ENCODE measurements at regions not wholly inside any gene's neighbourhood (a gene's known extent, or its start where the extent isn't known, plus 50 kb on each side); places are given as distances from the start of the nearest gene placed in this dataset.

DNA sequence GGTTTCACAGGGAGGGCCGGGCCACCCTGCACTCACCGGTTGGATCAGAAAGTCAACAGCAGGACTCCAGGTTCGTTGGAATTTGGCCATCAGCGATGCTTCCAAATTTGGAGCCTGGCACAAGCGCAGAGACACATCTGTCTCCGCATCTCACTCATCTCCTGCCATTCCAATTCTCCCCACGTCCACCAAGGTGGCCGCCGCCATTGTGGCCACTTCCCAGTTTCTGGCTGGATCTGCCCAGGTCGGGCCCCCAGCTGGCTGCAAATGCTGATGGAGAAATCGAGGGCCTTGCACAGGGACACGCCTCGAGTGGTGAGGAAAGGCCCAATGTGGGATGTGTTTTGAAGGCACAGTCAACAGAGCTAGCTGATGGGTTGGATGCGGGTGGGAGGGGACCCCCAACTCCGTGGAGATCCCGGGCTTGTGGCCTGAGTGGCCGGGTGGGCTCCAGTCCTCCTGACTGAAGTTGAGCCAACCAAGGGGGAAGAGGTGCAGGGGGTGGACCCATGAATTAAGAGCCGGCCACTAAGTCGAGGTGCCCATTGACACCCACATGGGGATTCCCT lies 102.7 kb downstream of the CRYAA start:
- DNase-seq = no peak

DNA sequence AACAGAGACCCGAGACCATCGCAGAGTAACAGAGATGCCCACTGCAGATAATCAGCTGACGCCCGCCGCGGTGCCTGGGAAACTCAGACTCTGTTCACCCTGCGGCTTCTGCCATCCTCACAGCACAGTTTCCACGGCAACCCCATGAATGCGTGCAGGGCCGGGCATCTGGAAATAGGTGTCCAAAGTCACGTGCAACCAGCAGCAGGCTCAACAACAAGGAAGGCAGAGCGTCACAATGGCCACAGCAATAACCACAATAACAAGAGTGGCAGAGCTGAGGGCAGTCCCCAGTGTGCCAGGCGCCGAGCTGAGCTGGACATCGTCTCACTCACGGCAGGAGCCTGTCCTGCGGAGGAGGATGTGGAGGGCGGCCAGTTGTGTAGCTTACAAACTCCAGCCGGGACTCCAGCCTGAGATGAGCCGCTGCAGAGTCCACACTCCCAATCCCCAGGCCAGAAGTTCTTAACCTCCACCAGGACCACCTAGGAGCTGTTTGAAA lies 102.0 kb downstream of the CRYAA start:
- DNase-seq = no peak

DNA sequence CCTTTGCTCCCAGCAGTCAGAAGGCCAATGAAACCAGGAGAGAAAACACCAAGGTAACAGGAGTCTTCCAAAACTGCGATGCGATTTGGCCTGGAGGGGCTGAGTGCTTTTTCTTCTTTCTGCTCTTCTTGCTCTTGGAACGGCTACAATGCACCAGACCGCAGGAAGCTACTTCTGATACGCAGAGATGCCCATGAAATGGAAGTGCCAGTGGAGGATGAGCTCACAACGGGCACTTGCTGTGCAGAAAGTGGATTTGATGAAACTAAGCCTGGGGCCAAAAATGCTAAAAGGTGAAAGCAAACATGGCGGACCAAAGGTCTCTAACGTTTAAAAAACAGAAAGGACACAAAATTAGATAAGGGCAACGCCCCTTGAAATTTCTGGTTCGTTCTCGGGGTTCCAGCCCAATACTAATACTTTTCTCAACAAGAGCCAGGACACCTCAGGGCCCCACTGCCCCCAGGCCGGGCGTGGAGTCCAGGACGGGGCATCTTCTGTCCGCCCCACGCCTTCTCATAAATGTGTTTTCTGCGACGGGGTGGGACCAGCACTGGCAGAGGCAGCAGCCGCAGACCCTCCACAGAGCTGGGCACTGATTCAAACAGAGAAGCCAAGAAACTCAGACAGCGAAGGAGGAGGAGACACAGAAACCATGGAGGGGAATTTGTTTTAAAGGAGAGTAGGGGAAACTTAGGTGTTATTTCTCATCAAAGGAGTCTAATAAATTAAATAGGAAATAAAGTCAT lies 101.3 kb downstream of the CRYAA start:
- DNase-seq = no peak

DNA sequence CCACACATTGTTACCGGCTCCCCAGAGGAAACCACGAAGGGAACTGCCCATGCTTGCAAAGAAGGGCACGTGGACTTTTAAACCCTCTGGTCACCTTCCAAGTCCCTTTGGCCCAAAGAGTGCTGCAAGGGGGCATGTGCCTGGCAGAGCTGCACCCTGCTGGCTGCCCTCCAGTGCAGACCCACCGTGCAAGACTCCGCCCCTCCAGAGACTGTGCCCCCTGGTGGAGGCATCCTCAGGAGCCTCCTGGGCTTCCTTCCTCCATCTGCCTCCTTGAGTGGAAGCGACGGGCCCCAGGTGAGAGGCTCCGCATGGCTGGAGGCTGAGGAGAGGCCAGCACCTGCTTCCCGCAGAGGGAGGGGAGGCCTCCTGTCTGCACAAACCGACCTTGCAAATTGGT lies 100.6 kb downstream of the CRYAA start:
- DNase-seq = no peak

DNA sequence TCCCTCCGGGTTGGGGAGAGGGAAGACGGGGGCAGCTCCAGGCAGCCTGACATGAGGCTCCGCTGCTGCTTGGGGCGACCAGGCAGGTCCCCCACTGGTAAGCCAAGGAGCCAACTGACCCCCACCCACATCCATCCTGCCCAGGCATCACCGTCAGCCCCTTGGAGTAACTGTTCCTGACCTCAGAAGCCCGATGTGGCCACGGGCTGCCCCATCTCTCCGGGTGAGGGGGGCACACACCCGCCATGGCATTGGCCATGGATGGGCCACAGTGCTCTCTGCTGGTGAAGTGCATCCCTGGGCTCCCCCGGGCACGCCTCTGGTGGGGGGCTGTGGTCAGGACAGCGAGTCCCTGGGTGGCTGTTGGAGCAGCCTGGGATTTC lies 100.0 kb downstream of the CRYAA start:
- DNase-seq = no peak

DNA sequence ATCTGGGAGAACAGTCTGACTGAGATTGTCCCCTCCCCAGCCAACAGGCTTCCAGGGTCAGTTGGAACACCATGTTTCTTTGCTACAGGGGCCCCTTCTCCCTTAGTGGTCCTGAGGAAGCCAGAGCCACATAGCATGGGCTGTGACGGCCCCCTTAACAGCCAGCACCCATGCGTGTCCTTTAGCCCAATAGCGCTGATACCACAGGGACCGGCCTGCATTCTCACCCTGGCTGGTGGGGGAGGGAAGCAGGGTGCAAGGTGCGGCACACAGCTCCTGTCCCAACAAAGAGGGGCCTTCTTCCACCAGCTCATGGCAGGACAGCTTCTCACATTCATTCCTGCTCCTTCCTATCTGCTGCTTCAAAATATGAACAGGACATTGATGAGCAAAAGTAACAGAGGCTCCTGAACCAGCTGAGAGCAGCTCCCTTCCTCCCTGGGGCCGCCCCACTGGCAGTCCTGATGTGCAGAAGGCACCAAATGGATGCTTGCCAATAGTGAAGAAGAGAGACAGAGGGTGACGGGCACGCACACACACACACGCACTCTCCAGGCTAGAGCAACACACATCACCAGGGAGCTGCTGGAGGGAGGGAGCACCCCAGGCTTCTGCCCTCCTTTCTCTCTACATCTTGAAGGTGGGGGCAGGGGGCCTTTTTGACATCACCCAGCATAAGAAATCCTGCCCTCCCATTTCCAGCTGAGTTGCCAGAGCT lies 99.4 kb downstream of the CRYAA start:
- no peak for DNase-seq

DNA sequence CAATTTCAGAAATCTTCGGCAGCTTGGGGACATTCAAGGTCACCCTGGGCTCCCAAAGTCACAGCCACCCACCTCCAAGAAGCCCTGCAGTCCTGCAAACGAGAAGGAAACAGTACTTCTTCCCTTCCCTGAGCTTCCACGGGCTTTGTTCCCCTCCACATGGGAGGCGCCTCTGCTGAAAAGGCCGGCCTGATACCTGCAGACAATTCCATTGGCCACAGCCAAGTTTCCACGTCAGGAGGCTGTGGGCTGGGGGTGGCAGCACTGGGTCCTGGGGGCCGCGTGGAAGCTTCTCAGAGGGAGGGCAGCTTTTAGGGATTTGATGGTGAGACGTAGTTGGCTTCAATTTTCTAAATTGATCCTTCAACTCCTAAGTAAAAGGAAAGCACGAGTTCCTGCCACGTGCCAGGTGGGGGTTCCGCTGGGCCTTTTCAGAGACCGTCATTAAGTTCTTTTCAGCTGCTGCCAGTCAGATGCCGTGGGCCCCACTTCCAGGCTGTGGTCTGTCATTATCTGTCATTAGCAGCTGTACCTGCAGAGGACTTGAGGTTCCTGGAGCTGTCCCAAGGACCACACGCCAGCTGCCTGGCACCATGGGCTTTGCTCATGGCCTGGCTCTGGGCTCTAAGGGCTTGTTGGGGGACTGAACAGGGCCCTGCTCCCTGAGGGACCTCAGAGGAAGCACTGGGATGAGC lies 98.7 kb downstream of the CRYAA start:
- no peak for DNase-seq

DNA sequence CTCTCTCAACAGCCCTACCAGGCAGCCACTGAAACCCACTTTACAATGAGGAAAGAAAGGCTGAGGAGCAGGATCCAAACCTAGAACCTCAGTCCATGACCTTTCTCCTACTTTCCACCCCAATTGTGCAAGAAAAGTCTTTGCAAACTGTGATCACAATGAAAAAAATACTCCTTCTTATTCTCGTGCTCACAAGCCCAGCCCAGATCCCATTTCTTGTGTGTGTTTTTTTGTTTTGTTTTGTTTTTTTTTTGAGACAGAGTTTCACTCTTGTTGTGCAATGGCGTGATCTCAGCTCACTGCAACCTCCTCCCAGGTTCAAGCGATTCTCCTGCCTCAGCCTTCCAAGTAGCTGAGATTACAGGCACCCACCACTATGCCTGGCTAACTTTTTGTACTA lies 97.7 kb downstream of the CRYAA start:
- DNase-seq = no peak

DNA sequence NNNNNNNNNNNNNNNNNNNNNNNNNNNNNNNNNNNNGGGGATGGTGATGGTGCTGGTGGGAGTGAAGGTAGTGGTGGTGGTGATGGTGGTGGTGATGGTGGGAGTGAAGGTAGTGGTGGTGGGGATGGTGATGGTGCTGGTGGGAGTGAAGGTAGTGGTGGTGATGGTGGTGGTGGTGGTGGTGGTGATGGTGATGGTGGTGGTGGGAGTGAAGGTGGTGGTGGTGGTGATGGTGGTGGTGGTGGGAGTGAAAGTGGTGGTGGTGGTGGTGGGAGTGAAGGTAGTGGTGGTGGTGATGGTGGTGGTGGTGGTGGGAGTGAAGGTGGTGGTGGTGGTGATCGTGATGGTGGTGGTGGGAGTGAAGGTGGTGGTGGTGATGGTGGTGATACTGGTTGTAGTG lies 93.6 kb downstream of the CRYAA start:
- DNase-seq = peak; percentile 81
